ENCODE measurements at regions not wholly inside any gene's neighbourhood (a gene's known extent, or its start where the extent isn't known, plus 50 kb on each side); places are given as distances from the start of the nearest gene placed in this dataset.

GRCh38 chr21:33157303-33157702 is 72.4 kb upstream of the IFNAR2 start:
- no peak for DNase-seq

- DNase-seq, result no peak
Measured at GRCh38 chr21:33158654-33159053, 71.1 kb upstream of the IFNAR2 start.

GRCh38 chr21:33162436-33162951 is 67.2 kb upstream of the IFNAR2 start:
- DNase-seq, result no peak

- no peak for DNase-seq
Measured at GRCh38 chr21:33168886-33169285, 60.9 kb upstream of the IFNAR2 start.

GRCh38 chr21:33169359-33169758 is 60.4 kb upstream of the IFNAR2 start:
- DNase-seq, result no peak

GRCh38 chr21:33171616-33172169 is 58.0 kb upstream of the IFNAR2 start:
- DNase-seq, result no peak

GRCh38 chr21:33174756-33175155 is 55.0 kb upstream of the IFNAR2 start:
- no peak for DNase-seq

Measured in NCI-H2029 (cell line).